Femur (tissue), 1 donor: ENCODE measurements at regions not wholly inside any gene's neighbourhood (a gene's known extent, or its start where the extent isn't known, plus 50 kb on each side); places are given as distances from the start of the nearest gene placed in this dataset.

ENCODE experiments used
- DNase-seq: peaks from one replicate; pipeline ENCODE4 v3.0.0-alpha.2; 2017

GRCh38 chr1:102047724-102048123, 51.0 kb upstream of the OLFM3 start:
- DNase-seq: no peak
